DMS 273 (cell line): ENCODE measurements at regions not wholly inside any gene's neighbourhood (a gene's known extent, or its start where the extent isn't known, plus 50 kb on each side); places are given as distances from the start of the nearest gene placed in this dataset.
A peak's percentile ranks its signal among the peaks of the same experiment; 100 is the strongest.

Source experiments
- DNase-seq: peaks from one replicate; lab custom pipeline; 2025; ENCODE audit not compliant: unreplicated experiment; lab: John Stamatoyannopoulos, UW

GRCh38 chr18:60445341-60445740 is 72.8 kb upstream of the MC4R start:
- DNase-seq = no peak

DNA sequence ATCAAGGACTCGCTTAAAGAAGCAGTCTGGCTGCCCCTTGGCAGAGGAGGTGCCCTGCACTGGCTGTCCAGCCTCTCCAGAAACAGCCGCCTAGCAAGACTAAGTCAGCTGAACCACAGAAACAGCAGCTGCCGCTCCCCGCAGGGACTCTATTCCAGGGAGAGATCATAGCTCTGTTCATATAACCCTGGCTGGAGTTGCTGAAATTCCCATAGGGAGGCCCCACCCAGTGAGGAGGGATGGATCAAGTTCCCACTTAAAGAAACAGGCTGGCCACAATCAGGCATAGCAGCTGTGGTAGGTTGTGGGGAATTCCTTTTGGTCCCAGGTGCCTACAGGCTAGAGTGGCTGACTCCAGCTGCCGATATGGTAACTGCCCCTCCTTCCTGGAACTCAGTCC is 74.2 kb upstream of the MC4R start:
- DNase-seq = peak; percentile 95

- no peak for DNase-seq
Observed at GRCh38 chr18:60448487-60449267, 76.1 kb upstream of the MC4R start.

DNA sequence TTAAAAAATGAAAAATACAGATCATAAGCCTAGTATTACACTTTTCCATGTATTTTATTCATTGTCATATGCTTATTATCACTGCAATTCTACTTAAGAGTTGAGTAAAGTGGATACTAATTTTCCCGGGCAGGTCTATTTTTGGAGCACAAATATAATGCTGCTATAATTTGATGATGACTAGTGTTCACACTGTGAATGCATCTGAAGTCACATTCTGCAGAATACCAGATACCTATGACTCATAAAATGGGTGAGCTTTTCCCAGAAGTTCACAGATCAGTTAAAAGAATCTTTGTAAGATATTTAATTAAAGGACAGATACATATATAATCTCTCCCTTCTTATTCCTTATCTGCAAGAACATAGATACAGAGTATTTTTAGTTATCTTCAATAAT is 79.8 kb upstream of the MC4R start:
- no peak for DNase-seq

DNA sequence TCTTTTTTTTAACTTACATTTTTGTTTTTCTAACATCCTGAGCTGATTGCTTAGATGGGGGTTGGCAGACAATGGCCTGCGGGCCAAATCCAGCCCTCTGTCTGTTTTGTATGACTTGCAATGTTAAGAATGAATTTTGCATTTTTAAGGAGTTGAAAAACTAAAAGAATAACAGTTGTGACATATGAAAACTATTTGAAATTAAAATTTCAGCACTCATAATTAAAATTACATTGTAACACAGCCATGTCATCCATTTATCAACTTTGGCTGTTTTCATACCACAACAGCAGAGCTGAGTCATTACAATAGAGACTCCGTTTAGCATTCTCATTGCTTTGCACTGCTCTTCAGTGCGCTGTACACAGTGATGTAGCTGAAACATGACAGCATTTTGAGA is 94.1 kb upstream of the MC4R start:
- no peak for DNase-seq

- no peak for DNase-seq
Observed at GRCh38 chr18:60469387-60470100, 97.0 kb upstream of the MC4R start.

- peak; percentile 14 for DNase-seq
Observed at GRCh38 chr18:60471652-60472051, 99.1 kb upstream of the MC4R start.

- DNase-seq = no peak
Observed at GRCh38 chr18:60485201-60485600, 112.6 kb upstream of the MC4R start.

DNA sequence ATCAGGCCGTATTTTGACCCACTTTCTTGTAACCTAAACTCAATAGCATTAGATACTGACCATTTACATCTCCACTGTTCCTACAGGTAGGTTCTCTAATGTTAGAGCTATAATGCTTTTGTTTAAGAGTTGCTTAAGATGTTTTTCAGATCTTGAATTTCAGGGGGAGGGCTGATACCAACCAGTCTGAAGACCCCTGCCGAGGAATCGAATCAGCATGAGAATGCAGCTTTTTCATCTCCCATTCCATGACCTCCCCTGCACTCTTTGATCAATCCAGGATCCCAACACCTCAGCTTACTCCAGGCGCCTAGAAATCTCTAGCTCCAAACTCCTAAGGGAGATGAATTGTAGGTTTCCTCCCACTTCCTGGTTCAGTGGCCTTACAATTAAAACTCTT is 120.5 kb upstream of the MC4R start:
- no peak for DNase-seq

DNA sequence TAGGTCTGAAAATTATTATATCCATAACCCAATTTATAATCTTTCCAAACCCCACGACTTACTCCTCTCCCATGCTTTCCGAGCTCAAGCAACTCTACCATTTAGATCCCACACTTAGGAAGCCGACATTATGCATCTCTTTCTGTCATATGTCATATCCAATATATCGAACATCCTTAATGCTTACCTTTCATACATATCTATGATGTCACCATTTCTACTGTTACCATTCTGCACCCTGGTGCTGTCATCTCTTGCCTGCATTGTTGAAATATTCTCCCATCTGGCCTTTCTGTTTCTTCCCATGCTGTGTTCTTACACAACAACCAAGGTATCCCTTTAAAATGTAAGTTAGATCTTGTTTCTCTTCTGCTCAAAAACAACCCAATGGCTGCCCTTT is 127.1 kb upstream of the MC4R start:
- no peak for DNase-seq

DNA sequence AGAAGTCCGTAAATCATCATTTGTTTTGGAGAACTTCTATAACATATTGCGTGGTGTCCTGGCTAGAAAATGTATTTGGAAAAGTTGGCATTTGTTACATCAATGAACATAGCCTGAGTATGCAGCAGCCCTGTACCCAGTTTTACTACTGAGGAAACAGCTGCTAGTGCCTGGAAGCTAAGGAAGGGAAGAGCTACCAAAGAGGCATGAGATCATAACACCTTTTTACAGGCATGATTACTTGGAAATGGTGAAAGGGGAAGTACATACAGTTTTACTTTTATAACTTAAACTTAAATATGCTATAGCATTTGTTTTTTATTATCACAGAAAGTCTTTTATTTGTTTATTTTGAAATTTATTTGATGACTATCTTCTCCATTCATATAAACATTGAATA is 128.4 kb upstream of the MC4R start:
- DNase-seq = no peak

DNA sequence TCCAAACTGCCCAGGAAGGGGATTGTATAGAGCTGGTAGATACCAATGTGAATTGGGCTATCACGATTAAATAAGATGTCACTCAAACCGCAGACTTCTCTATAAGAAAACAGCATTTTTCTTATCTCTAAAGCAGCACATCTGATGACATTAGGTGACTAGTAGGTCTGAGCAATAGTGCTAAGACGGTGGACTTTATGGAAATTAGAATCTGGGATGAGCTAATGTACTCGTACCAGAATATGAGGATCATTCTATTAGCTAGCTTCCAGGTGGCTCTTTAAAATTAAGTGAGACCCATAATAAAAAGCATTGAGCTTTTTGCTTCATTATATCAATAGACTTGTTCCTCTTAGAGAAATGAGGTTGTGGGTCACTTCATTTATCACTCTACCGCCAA is 130.0 kb upstream of the MC4R start:
- DNase-seq = peak; percentile 15

- peak; percentile 25 for DNase-seq
Observed at GRCh38 chr18:60503199-60503598, 130.6 kb upstream of the MC4R start.

GRCh38 chr18:60506190-60506589 is 133.6 kb upstream of the MC4R start:
- no peak for DNase-seq

DNA sequence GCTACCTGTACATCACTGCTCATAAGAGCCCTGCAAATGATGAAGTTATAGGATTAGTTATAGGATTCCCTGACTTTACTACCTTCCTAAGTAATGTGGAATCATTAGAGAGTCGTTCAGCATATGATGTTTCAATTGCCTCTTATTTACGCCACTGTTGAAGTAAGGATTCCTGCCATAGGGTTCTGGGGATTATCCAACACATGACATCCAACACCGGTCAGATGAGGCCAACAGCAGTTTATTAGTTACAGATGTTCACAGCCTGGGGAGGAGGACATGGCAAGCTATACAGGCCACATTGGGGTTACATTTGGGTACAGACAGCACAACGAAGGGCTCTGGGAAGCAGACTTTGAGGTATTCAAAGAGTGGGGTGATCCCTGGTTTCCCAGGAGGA is 134.1 kb upstream of the MC4R start:
- DNase-seq = peak; percentile 85

DNA sequence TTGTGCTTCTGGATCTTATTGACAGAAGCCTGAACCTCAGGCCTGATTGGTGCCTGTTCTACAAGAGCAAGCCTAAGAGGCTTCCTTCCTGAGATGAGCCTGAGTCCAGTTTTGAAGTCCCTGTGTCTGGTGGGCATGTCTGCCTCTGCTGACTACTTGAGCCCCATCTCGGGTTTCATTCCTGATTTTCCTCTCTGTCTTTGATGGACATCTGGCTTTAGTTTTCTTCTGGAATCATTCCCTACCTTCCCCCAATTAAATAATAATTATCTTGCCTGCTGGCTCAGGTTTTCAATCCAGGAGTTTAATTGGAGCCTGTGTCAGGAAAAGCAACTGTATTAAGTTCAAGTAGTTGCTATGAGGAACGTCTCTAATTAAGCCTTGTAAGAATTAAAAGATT is 135.5 kb upstream of the MC4R start:
- DNase-seq = peak; percentile 92

- no peak for DNase-seq
Observed at GRCh38 chr18:60534538-60534937, 162.0 kb upstream of the MC4R start.

DNA sequence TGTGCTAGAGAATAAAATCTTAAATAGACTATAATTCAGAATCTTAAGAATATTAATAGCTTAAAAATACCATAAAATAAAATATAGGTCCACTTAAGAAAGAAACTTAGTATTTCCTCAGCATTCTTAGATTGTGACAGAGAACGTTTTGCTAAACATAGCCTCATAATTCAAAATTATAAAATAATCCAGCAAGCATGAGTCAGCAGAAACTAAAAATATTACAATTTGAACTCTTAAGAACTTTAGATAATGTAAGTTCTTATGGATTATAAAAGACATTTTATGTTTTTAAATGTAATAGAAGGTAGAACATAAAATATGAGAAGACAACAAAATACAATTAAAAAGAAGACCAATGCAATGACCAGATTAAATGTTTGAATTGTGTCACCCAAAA is 164.5 kb upstream of the MC4R start:
- no peak for DNase-seq

GRCh38 chr18:60538891-60539290 is 166.3 kb upstream of the MC4R start:
- DNase-seq = no peak

DNA sequence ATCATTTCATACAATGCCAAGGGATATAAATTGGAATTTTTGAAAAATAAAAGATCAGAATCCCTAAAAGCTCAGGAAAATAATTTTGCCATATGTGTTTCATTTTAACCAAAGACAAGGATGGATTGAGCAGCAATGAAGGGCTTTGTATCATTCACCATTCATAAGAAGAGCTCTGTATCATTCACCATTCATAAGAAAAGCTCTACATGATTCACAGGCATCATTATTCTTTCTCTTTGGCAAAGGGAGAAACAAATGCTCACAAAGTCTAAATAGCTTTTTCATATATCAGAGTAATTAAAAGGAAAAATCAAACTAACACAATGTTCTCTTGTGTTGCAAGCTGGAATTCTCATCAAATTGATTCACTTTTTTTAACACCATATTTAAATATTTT is 169.1 kb upstream of the MC4R start:
- DNase-seq = no peak

- no peak for DNase-seq
Observed at GRCh38 chr18:60543646-60544045, 171.1 kb upstream of the MC4R start.

DNA sequence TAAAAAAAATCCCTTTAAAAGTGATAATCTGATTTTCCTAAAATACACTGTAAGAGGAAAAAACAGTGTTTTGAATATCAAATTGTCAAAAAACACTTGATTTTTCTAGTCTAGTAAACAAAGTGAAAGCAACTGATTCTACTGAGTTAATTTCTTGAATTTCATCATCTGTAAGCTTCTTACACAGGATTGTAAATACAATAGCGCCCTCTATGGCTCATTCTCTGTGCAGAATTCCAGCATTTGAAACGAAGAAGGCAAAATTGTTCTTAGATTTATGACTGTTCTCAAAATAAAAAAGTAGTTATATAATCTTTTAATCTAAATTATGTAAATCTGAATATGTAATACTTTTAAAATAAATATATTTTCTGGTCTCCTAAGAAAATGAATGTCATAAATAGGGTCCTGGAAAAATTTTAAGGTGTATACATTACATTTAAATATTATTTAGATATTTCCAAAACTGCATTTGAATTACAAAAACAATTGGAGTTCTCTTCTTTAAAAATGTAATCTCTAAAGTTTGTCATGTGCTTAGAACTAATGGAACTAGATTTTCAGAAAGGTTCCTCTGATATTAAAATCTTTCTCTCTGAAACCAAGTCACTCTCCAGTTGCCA is 176.9 kb upstream of the MC4R start:
- DNase-seq = peak; percentile 92
